HG02885 (cell line): ENCODE measurements at regions not wholly inside any gene's neighbourhood (a gene's known extent, or its start where the extent isn't known, plus 50 kb on each side); places are given as distances from the start of the nearest gene placed in this dataset.
"Not testable (repeated sequence)": the region's sequence is repeated elsewhere in the genome, so short reads cannot be mapped to it uniquely, and the experiment has no call there.

Experiments used
- ATAC-seq: cut with Tn5 transposase; IDR thresholded peaks from one replicate; pipeline ENCODE4 v1.9.1; 2021; ENCODE audit warnings: mild to moderate bottlenecking; ENCODE audit not compliant: unreplicated experiment, poor library complexity

- no peak for ATAC-seq
These were observed 193.7 kb downstream of the IZUMO3 start for GRCh38 chr9:24351973-24352372.

GRCh38 chr9:24351258-24351657 lies 194.4 kb downstream of the IZUMO3 start:
- ATAC-seq: no peak

- ATAC-seq: no peak
These were observed 203.2 kb downstream of the IZUMO3 start for GRCh38 chr9:24342457-24342856.

- no peak for ATAC-seq
These were observed 212.1 kb downstream of the IZUMO3 start for GRCh38 chr9:24333629-24334028.

DNA sequence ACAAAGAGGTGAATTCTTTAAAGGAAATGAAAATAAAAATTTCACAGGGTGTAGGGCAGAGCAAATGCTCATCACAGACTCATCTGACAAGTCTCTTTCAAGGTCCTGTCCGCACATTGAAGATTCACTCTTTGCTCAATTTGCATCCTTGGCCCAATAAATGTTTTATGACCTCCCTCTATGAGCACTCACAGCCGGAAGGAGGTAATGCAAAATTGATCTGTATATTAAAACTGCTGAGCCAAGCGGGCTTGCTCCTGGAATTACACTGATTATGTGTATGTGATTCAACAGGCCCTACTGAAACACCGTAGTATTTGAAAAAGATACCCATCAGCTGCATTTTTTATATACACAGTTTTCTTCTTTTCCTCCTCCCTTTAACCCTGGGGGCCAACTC lies 246.8 kb downstream of the IZUMO3 start:
- no peak for ATAC-seq

DNA sequence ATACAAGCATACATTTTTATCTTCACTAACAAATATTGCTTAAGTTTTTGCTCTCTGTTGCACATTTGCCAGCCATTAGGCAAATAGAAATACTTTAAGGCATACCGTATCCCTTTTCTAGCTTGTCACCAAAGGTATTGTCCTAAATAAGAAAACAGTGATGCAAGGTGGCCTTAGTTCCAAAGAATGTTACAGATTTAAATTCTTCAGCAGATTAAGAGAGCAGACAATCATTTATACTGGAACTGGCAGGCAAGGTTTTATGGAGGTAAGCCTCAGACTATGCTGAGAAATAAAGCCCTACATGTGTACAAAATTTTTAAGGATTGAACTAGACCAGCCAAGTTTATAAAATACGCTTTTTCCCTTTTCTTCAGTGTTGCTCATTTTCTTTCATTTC lies 247.8 kb downstream of the IZUMO3 start:
- no peak for ATAC-seq

DNA sequence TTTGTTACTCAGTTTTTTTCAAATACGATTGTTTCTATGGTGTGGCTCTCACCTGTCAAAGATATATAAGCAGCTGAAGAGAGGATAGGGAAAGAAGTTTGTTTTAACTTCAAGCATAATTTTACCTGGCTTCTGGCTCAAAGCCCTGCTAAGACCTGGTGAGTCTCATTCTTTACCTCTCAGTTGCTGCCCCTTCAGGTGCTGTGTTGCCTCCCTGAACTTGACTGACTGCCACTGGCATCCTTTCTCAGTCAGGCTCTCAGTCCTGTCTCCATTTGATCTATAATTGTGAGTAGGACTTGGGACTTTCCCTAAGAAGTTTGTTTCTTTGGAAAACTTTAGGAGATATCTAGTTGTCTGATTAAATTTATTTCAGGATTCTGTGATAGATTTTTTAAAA lies 249.6 kb downstream of the IZUMO3 start:
- no peak for ATAC-seq

- ATAC-seq: no peak
These were observed 252.3 kb downstream of the IZUMO3 start for GRCh38 chr9:24293386-24293785.

GRCh38 chr9:24286761-24287160 lies 258.9 kb downstream of the IZUMO3 start:
- no peak for ATAC-seq

GRCh38 chr9:24258626-24259025 lies 287.1 kb downstream of the IZUMO3 start:
- ATAC-seq: no peak

DNA sequence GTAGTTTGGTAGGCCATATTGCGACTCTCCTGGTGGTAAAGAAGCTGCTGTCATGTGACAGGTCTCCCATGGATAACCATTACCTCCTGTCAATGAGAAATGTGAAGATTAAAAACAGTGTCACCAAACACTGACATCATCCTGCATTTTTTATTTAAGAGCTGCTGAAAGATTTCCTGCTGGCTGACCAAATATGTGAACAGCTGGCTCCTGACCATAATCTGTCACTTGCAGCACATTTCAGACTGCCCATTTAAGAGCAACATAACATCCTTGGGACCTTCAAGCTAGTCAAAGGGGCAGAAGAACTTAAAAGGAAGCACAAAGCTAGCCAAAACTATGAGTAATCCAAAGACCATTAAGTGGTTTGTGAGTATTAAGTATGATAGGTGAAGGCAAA lies 288.0 kb downstream of the IZUMO3 start:
- no peak for ATAC-seq

GRCh38 chr9:24245988-24246387 lies 299.7 kb downstream of the IZUMO3 start:
- no peak for ATAC-seq

DNA sequence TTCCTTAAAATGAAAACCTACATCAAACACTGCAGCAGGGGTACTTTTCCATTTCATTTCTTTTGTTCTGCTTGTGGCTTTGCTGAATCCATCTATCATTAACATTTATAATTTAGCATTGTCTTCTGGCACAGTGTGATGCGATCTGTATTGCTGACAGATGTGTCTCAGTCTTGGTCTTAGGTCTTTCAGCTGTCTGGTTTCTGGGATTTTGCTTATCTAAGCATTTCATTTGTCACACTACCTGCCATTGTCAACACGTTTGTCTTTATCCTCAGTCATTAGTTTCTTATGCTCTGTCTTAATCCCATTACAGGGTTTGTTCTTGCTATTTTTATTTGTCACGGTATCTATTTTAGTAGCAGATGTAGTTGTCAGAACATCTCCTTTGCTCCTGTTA lies 303.1 kb downstream of the IZUMO3 start:
- ATAC-seq: no peak

DNA sequence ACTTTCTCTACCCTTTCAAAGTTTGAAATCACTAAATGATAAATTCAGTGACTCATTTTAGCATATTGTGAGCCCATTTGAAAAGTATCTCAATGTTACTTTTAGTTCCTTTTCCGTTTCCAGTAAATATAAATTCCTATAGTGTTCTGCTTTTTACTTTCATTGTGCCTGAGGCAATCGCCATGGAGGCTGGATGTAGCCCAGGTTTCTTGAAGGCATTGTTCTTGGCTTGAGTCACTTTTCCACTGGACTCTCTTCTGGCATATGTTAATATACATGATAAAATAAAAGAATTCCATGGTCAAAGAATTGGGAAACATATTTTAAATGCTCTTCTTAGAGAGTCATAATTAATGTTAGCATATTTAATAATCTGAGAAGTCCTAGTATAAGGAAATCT lies 327.0 kb downstream of the IZUMO3 start:
- ATAC-seq: no peak

DNA sequence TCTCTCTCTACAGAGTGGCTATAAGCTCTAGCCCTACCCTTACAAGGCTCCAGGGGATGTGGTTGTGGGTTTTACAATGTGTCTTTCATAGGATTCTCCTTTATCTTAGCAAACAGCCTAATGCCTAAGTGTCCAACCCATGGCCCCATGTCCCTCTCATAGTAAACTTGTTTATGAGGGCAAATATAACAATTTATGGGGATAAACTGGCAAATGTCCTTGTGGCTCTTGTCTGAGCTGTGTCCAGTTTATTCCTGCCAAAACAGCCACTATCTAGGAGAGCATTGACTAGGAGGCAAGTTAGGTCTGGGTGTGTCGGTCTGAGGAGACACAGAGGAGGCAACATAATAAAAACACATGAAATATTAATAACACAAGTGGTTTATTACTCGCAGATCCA lies 335.1 kb downstream of the IZUMO3 start:
- no peak for ATAC-seq

DNA sequence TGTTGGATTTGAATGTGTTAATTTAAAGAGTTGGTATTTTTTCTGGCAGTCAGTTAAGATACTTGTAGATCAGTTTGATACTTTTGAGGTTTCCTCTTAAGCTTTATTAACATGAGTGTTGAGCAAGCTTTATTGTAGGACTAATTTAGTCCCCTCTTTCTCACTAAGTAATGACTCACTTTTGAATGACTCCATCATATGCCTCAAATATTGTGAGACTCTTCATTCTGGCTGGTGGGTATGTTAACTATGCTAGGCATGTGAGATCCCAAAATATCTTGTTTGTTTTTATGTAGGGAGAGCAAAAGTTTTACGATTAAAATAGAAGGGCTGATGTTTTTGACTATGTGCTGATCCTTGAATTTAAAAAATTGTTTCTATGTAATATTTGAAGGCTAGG lies 355.7 kb downstream of the IZUMO3 start:
- ATAC-seq: no peak

- ATAC-seq: not testable (repeated sequence)
These were observed 354.5 kb upstream of the ELAVL2 start for GRCh38 chr9:24180572-24180971.

- no peak for ATAC-seq
These were observed 318.8 kb upstream of the ELAVL2 start for GRCh38 chr9:24144796-24145195.

- ATAC-seq: not testable (repeated sequence)
These were observed 309.0 kb upstream of the ELAVL2 start for GRCh38 chr9:24135072-24135471.

- no peak for ATAC-seq
These were observed 306.2 kb upstream of the ELAVL2 start for GRCh38 chr9:24132244-24132643.

DNA sequence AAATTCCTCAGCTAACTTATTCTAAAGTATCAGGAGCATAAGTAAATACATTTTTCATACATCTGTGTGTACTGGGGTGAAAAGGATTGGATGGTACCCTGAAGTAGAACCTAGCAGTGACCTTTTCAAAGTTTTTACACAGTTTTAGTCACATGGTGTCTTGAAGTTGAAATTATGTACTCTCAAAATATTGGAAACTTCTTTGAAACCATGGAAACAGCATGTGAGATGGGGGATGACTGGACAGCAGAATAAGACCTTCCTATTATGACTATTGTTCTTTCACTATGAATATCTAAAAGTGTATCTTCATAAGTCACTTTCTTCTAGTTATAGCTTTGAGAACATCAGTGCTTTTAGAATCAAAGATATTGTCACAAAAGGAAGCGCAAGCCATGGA lies 301.5 kb upstream of the ELAVL2 start:
- ATAC-seq: no peak

DNA sequence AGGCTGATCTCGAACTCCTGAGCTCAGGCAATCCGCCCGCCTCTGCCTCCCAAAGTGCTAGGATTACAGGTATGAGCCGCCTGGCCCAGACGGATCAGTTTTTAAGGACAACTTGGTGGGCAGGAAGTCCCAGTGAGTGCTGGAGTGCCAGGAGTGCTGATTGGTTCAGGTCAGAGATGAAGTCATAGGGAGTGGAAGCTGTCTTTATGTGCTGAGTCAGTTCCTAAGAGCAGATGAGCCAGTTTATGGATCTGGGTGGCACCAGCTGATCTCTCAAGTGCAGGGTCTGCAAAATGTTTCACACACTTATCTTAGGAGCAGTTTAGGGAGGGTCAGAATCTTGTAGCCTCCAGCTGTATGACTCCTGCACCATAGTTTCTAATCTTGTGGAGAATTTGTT lies 292.1 kb upstream of the ELAVL2 start:
- ATAC-seq: no peak

DNA sequence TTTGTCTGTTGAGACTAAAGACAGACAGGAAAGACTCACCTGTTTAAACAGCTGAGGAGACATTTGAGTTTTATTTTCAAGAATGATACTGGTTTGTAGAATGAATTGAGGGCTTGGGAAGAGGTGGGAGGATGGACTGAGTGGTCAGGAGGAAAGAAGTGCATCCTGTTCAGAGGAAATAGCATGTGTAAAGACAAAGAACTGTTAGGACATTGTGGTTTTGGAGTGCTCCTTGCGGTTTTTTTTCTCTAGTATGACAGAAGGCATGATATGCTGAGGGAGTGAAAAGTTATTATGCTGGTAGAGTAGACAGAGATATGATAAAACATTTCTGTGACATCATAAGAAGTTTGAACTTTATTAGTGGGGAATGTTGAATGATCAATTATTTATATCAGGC lies 270.7 kb upstream of the ELAVL2 start:
- ATAC-seq: no peak
